GM12878 (cell line): ENCODE measurements at regions not wholly inside any gene's neighbourhood (a gene's known extent, or its start where the extent isn't known, plus 50 kb on each side); places are given as distances from the start of the nearest gene placed in this dataset.

ENCODE experiments used
- BRCA1 ChIP-seq: IDR thresholded peaks from 2 replicates; pipeline ENCODE4 v1.6.1; 2011; ENCODE audit warnings: low read depth, low read length, improper control_type of control experiment
- EP300 ChIP-seq, 2 experiments: fragments of 150-350 bp in 1 of 2; IDR thresholded peaks; 2 replicates each; pipeline ENCODE4 v1.6.1; 2011 to 2012; ENCODE audit warnings: low read depth in 2 of 2, low read length in 2 of 2, borderline replicate concordance in 1 of 2, improper control_type of control experiment in 1 of 2, inconsistent platforms in 1 of 2; ENCODE audit not compliant: control insufficient read depth in 1 of 2
- JUNB ChIP-seq: IDR thresholded peaks from 2 replicates; pipeline ENCODE4 v1.6.1; 2016; ENCODE audit warnings: antibody characterized with exemption, mild to moderate bottlenecking
- RAD21 ChIP-seq: IDR thresholded peaks from 2 replicates; pipeline ENCODE4 v1.6.1; 2011; ENCODE audit warnings: mild to moderate bottlenecking, low read depth, low read length, moderate library complexity; ENCODE audit not compliant: insufficient read depth
- RAD51 ChIP-seq: fragments of 450-650 bp; IDR thresholded peaks from 2 replicates; pipeline ENCODE4 v1.6.1; 2016; ENCODE audit warnings: moderate library complexity, mild to moderate bottlenecking, inconsistent platforms
- TAF1 ChIP-seq: IDR thresholded peaks from 2 replicates; pipeline ENCODE4 v1.6.1; 2011; ENCODE audit warnings: mild to moderate bottlenecking, low read depth, low read length, borderline replicate concordance
- ZNF24 ChIP-seq: fragments of 450-650 bp; IDR thresholded peaks from 2 replicates; pipeline ENCODE4 v1.6.1; 2017; ENCODE audit warnings: antibody characterized with exemption, mild to moderate bottlenecking
- TF ChIP-seq, protein P1 (sequence below): IDR thresholded peaks from 2 replicates; pipeline ENCODE4 v1.6.1; 2012; ENCODE audit warnings: low read depth, low read length, improper control_type of control experiment
- TF ChIP-seq, protein P2 (sequence below), 3 experiments: IDR thresholded peaks in 2 of 3; conservative IDR thresholded peaks in 1 of 3; 2 replicates each; pipeline ENCODE4 v1.5.1; 2011; ENCODE audit warnings: low read depth in 3 of 3, low read length in 3 of 3, mild to moderate bottlenecking in 3 of 3, control low read depth in 2 of 3, moderate library complexity in 2 of 3, inconsistent platforms in 1 of 3, mixed read lengths in 1 of 3; ENCODE audit not compliant: control insufficient read depth in 2 of 3, insufficient read depth in 1 of 3; ENCODE audit errors: extremely low read depth in 1 of 3
- TF ChIP-seq, protein P3 (sequence below): fragments of 150-350 bp; IDR thresholded peaks from 2 replicates; pipeline ENCODE4 v1.6.1; 2016; ENCODE audit warnings: low read depth, low read length

DNA sequence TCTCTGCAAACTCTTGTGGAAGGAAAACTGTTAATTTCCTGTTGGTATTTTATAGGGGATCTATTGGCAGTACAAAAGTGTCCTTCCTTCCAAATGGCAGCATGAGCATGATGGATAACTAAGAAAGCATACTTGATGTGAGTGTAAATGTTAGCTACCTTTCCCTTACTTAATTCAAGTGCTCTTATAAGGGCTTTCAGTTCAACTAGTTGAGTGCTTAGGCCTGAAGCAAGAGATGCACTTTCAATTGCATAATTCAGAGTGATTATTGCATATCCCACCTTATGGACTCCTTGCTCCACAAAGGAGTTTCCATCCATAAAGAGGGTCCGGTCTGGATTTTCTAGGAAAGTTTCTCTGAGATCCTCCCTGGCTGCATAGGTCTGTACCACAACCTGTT, 56.3 kb upstream of the CYP2C8 start:
- TF ChIP-seq, protein P1, sequence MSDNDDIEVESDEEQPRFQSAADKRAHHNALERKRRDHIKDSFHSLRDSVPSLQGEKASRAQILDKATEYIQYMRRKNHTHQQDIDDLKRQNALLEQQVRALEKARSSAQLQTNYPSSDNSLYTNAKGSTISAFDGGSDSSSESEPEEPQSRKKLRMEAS, result no peak
- no peak for TF ChIP-seq RAD21
- TF ChIP-seq ZNF24, result no peak
- TF ChIP-seq BRCA1, result no peak
- TF ChIP-seq, protein P2, sequence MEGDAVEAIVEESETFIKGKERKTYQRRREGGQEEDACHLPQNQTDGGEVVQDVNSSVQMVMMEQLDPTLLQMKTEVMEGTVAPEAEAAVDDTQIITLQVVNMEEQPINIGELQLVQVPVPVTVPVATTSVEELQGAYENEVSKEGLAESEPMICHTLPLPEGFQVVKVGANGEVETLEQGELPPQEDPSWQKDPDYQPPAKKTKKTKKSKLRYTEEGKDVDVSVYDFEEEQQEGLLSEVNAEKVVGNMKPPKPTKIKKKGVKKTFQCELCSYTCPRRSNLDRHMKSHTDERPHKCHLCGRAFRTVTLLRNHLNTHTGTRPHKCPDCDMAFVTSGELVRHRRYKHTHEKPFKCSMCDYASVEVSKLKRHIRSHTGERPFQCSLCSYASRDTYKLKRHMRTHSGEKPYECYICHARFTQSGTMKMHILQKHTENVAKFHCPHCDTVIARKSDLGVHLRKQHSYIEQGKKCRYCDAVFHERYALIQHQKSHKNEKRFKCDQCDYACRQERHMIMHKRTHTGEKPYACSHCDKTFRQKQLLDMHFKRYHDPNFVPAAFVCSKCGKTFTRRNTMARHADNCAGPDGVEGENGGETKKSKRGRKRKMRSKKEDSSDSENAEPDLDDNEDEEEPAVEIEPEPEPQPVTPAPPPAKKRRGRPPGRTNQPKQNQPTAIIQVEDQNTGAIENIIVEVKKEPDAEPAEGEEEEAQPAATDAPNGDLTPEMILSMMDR (IDR thresholded peaks at IDR 0.05 in 2 of 3, conservative IDR thresholded peaks at IDR 0.05 in 1 of 3; ENCODE audit: control insufficient read depth in 2 of 3, extremely low read depth in 1 of 3, insufficient read depth in 1 of 3, low read depth in 3 of 3, low read length in 3 of 3), result no peak
- no peak for TF ChIP-seq RAD51
- TF ChIP-seq, protein P3, sequence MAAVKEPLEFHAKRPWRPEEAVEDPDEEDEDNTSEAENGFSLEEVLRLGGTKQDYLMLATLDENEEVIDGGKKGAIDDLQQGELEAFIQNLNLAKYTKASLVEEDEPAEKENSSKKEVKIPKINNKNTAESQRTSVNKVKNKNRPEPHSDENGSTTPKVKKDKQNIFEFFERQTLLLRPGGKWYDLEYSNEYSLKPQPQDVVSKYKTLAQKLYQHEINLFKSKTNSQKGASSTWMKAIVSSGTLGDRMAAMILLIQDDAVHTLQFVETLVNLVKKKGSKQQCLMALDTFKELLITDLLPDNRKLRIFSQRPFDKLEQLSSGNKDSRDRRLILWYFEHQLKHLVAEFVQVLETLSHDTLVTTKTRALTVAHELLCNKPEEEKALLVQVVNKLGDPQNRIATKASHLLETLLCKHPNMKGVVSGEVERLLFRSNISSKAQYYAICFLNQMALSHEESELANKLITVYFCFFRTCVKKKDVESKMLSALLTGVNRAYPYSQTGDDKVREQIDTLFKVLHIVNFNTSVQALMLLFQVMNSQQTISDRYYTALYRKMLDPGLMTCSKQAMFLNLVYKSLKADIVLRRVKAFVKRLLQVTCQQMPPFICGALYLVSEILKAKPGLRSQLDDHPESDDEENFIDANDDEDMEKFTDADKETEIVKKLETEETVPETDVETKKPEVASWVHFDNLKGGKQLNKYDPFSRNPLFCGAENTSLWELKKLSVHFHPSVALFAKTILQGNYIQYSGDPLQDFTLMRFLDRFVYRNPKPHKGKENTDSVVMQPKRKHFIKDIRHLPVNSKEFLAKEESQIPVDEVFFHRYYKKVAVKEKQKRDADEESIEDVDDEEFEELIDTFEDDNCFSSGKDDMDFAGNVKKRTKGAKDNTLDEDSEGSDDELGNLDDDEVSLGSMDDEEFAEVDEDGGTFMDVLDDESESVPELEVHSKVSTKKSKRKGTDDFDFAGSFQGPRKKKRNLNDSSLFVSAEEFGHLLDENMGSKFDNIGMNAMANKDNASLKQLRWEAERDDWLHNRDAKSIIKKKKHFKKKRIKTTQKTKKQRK, result no peak
- no peak for TF ChIP-seq TAF1
- no peak for TF ChIP-seq JUNB
- no peak for TF ChIP-seq EP300 (IDR thresholded peaks at IDR 0.05; ENCODE audit: borderline replicate concordance in 1 of 2, control insufficient read depth in 1 of 2, low read depth in 2 of 2, low read length in 2 of 2)
